ENCODE measurements at regions not wholly inside any gene's neighbourhood (a gene's known extent, or its start where the extent isn't known, plus 50 kb on each side); places are given as distances from the start of the nearest gene placed in this dataset.

GRCh38 chr4:162684998-162685397 is 481.7 kb downstream of the NAF1 start:
- TF ChIP-seq CTCF (conservative IDR thresholded peaks at IDR 0.05 in 1 of 2, IDR thresholded peaks at IDR 0.05 in 1 of 2; ENCODE audit: extremely low read depth in 1 of 2, insufficient read depth in 1 of 2, low read depth in 1 of 2, low read length in 2 of 2) (no peak), EZH2 (IDR thresholded peaks at IDR 0.05; ENCODE audit: borderline replicate concordance, low read length) (no peak)
